GM19035 (cell line): ENCODE measurements at regions not wholly inside any gene's neighbourhood (a gene's known extent, or its start where the extent isn't known, plus 50 kb on each side); places are given as distances from the start of the nearest gene placed in this dataset.
"Not testable (repeated sequence)": the region's sequence is repeated elsewhere in the genome, so short reads cannot be mapped to it uniquely, and the experiment has no call there.

Experiments used
- ATAC-seq: cut with Tn5 transposase; IDR thresholded peaks from one replicate; pipeline ENCODE4 v1.9.1; 2021; ENCODE audit not compliant: unreplicated experiment

GRCh38 chr7:142637240-142637639 is 112.0 kb upstream of the PRSS1 start:
- no peak for ATAC-seq

- no peak for ATAC-seq
Observed at GRCh38 chr7:142636751-142637150, 112.5 kb upstream of the PRSS1 start.

DNA sequence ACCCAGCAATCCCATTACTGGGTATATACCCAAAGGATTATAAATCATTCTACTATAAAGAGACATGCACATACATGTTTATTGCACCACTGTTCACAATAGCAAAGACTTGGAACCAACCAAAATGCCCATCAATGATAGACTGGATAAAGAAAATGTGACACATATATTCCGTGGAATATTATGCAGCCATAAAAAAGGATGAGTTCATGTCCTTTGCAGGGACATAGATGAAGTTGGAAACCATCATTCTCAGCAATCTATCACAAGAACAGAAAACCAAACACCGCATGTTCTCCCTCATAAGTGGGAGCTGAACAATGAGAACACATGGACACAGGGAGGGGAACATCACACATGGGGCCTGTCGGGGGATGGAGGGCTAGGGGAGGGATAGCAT is 113.2 kb upstream of the PRSS1 start:
- ATAC-seq = not testable (repeated sequence)

DNA sequence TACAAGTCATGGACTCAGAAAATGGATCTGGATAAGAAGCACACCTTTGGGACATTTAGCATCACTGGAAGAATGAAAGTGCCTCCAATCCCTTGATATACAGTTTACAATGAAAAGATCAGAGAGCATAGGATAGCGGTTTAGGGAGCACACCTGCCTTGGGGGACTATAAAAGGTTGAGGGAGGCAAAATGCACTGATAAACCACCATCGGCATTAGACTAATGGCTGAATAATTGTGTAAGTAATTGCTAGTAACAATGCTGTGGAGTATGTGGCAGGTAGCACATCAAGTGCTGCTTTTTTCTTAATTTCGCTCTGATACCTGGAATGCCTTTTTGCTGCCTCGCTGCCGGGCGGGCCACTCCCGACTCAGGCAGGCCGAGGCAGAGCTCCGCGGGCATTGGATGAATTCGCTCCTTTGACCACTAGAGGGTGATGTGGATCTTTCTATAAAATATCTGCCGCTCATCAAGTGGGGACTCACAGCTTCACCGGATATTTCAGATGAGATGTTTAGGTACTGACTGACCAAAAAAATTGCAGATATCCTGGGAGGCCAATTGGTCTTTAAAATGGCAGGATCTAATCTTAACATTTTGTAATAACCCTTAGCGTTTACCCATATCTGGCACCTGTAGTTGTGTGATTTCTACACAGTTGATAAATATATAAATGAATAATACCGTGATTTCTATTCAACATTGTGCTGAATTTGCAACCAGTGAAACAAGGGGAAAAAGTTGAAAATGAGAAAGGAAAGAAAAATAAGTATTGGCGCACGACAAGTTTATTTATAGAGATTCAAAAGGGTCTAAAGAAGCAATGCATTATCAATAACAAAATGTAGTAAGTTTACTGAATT is 116.8 kb upstream of the PRSS1 start:
- ATAC-seq = peak; percentile 99

GRCh38 chr7:142629588-142630260 is 119.5 kb upstream of the PRSS1 start:
- ATAC-seq = no peak

DNA sequence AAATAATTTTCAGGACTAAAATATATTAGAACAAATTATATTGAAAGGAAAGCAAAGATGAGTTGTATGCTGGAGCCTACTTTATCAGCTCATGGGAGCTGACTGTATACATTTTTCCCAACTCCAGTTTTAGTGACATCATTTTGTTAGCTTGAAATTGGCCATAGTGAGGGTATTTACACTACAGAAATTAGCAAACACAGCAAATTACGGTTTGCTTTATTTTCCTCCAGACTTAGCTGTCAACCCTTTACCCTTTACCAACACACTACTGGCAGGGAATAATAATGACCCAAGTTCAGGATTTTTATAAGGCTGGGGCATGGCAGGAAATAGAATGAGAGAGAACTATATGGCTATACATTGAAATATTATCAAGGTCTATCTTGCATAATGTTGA is 120.3 kb upstream of the PRSS1 start:
- no peak for ATAC-seq

DNA sequence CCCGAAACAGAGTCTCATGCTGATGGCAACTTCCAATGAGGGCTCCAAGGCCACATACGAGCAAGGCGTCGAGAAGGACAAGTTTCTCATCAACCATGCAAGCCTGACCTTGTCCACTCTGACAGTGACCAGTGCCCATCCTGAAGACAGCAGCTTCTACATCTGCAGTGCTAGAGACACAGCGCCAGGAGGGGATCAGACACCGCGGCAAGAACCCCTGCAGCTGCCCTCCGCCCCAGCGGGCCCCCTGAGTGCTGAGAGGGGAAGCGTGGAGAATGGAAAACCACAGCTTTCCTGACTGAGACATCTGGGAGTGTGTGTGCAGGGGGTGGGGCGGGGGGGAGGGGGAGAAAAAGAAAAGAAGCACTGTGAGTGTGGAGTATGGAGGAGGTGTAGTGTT is 122.0 kb upstream of the PRSS1 start:
- not testable (repeated sequence) for ATAC-seq

GRCh38 chr7:142626420-142627035 is 122.7 kb upstream of the PRSS1 start:
- peak; percentile 83 for ATAC-seq

- ATAC-seq = not testable (repeated sequence)
Observed at GRCh38 chr7:142625216-142625615, 124.1 kb upstream of the PRSS1 start.

GRCh38 chr7:142620402-142620801 is 128.9 kb upstream of the PRSS1 start:
- no peak for ATAC-seq

DNA sequence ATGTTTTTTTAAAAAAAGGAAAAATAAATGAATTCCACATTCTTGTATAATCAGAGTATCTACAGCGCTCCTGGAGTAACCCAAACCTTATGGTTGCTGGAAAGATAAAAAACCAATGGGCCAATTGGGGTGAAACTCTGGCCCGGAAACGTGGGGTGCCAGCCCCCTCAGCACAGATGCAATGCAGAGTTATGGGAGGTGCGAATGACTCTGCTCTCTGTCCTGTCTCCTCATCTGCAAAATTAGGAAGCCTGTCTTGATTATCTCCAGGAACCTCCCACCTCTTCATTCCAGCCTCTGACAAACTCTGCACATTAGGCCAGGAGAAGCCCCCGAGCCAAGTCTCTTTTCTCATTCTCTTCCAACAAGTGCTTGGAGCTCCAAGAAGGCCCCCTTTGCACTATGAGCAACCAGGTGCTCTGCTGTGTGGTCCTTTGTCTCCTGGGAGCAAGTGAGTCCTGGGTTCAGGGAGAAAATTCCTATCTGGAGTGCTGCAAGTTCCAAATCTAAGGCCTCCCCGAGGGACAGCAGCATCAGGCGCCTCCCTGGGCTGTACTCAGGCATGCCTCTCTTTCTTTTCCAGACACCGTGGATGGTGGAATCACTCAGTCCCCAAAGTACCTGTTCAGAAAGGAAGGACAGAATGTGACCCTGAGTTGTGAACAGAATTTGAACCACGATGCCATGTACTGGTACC is 130.5 kb upstream of the PRSS1 start:
- ATAC-seq = no peak

GRCh38 chr7:142616842-142617241 is 132.4 kb upstream of the PRSS1 start:
- ATAC-seq = no peak

DNA sequence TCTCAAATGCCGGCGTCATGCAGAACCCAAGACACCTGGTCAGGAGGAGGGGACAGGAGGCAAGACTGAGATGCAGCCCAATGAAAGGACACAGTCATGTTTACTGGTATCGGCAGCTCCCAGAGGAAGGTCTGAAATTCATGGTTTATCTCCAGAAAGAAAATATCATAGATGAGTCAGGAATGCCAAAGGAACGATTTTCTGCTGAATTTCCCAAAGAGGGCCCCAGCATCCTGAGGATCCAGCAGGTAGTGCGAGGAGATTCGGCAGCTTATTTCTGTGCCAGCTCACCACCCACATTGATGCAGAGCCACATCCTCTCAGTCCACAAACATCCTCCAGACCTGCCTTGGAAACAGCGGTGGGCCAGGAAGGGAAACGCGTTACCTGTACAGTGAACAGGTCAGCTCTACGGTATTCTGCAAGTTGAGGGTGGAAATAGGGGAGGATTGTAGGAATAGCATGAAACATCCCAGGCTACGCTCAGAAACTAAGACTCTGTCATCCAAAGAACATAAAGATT is 133.1 kb upstream of the PRSS1 start:
- no peak for ATAC-seq

DNA sequence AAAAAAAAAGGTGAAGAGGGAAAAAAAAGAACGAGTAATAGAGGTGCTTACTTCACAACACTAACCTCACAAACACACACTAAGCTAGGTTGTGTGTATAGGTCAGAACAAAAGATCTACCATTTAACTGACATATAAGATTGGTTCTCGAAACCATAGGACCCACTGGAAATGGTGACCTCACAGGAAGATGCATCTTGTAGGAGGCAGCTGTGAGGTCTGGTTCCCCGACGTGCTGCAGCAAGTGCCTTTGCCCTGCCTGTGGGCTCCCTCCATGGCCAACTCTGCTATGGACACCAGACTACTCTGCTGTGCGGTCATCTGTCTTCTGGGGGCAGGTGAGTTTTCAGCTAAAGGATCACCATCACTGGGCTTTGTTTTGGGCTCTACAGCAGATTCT is 133.8 kb upstream of the PRSS1 start:
- no peak for ATAC-seq

- ATAC-seq = no peak
Observed at GRCh38 chr7:142614116-142614515, 135.2 kb upstream of the PRSS1 start.

- no peak for ATAC-seq
Observed at GRCh38 chr7:142612237-142612881, 136.9 kb upstream of the PRSS1 start.

DNA sequence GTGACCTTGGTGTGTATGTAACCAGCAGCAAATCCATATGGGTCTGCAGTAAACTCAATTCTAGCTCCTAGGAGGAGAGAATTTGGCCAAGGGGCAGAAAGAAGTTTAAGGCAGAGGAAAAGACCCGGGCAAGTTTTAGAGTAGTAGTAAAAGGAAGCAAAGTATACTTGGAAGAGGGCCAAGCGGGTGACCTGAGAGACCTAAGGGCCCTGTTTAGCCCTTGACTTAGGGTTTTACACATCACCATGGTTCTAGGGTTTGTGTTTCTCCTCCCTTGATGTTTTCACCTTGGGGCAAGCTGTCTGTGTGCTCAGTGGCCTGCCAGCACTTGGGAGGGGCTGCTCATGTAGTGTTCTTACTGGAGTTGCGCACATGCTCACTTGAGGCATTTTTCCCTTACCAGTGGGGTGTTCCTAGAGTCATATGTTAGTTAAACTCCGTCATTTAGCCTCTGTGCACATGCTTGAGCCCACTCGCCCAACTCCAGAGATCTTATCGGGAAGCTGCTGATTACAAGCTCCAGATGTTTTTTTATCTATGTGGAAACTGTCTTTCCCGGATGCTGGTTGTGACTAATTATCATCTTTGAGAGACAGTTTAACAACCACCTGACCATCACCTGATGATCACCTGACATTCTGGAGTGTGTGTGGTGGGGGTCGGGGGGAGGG is 137.6 kb upstream of the PRSS1 start:
- ATAC-seq = no peak

DNA sequence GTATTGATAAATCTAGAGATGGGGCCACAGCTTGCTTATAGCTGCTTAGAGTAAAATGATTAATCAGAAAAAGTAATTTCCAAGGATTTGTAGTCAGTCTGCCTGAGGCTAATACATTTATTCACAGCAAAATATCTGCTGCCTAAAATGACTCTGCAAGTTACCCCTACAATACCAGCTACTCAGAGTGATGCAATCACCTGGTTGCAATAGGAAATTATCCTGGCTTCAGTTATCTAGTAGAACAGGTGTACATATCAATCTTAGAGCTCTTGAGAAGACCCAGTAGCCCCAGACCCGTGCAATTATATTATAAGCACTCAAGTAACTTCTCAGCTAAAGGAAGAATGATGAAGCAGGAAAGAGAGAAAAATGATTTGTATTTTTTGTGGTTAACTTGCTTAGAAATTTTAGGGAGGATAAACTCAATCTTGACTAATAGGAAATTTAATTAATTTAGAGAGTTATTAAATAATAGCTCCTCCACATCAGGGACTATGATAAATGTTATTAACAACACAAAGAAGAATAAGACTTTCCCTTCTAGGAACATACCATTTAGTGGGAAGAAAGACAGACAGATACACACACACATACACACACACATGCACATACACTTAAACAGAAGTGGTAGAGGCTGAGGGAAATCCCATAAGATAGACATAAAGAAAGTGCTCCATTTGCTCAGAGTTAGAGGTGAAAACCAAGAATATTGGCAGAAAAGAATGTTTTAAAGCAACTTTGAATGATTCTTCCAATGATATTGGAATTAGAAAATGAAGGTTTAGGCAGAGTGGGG is 140.4 kb upstream of the PRSS1 start:
- ATAC-seq = no peak

- no peak for ATAC-seq
Observed at GRCh38 chr7:142607351-142607750, 141.9 kb upstream of the PRSS1 start.
